ENCODE measurements at regions not wholly inside any gene's neighbourhood (a gene's known extent, or its start where the extent isn't known, plus 50 kb on each side); places are given as distances from the start of the nearest gene placed in this dataset.
"Not testable (repeated sequence)": the region's sequence is repeated elsewhere in the genome, so short reads cannot be mapped to it uniquely, and the experiment has no call there.

GRCh38 chr10:46095943-46096342 lies 49.9 kb upstream of the MSMB start:
- H3K4me3 ChIP-seq (ENCODE audit: low read length); H3K9ac ChIP-seq (ENCODE audit: low read depth, low read length); H3K27me3 ChIP-seq (ENCODE audit: control insufficient read depth, insufficient read depth, low read length); H3K9me3 ChIP-seq (replicated peaks; ENCODE audit: low read length); H3K4me2 ChIP-seq (ENCODE audit: low read length); H3K4me1 ChIP-seq (ENCODE audit: control insufficient read depth, insufficient read depth, low read length); H3K36me3 ChIP-seq (ENCODE audit: insufficient read depth, low read length): not testable (repeated sequence)

- H3K4me3 ChIP-seq (ENCODE audit: low read length) = no peak overlapping the region
- H3K9me3 ChIP-seq (replicated peaks; ENCODE audit: low read length) = no peaks in the 10 kb centered on the region
- H3K4me2 ChIP-seq (ENCODE audit: low read length) = no peak overlapping the region
- H3K27me3 ChIP-seq (ENCODE audit: control insufficient read depth, insufficient read depth, low read length) = no peaks in the 10 kb centered on the region
- no peak overlapping the region for H3K9ac ChIP-seq (ENCODE audit: low read depth, low read length)
- H3K36me3 ChIP-seq (ENCODE audit: insufficient read depth, low read length) = no peaks in the 10 kb centered on the region
- H3K4me1 ChIP-seq (ENCODE audit: control insufficient read depth, insufficient read depth, low read length) = no peaks in the 10 kb centered on the region
These were observed 50.4 kb upstream of the MSMB start for GRCh38 chr10:46096446-46096845.

GRCh38 chr10:46096909-46097575 lies 51.0 kb upstream of the MSMB start:
- H3K4me1 ChIP-seq (ENCODE audit: control insufficient read depth, insufficient read depth, low read length) = no peaks in the 10 kb centered on the region

GRCh38 chr10:46097576-46098317 lies 51.7 kb upstream of the MSMB start:
- Histone ChIP-seq H3K9ac (ENCODE audit: low read depth, low read length) (no peak overlapping the region), H3K4me2 (ENCODE audit: low read length) (no peak overlapping the region), H3K9me3 (replicated peaks; ENCODE audit: low read length) (no peaks in the 10 kb centered on the region), H3K4me1 (ENCODE audit: control insufficient read depth, insufficient read depth, low read length) (no peaks in the 10 kb centered on the region), H3K4me3 (ENCODE audit: low read length) (no peak overlapping the region), H3K36me3 (ENCODE audit: insufficient read depth, low read length) (no peaks in the 10 kb centered on the region), H3K27me3 (ENCODE audit: control insufficient read depth, insufficient read depth, low read length) (no peaks in the 10 kb centered on the region)

More at GRCh38 chr10:46096909-46097575, 51.0 kb upstream of the MSMB start:
- H3K36me3 ChIP-seq (ENCODE audit: insufficient read depth, low read length) = no peaks in the 10 kb centered on the region
- H3K27me3 ChIP-seq (ENCODE audit: control insufficient read depth, insufficient read depth, low read length) = no peaks in the 10 kb centered on the region
- no peak overlapping the region for H3K4me2 ChIP-seq (ENCODE audit: low read length)
- no peaks in the 10 kb centered on the region for H3K9me3 ChIP-seq (replicated peaks; ENCODE audit: low read length)
- no peak overlapping the region for H3K4me3 ChIP-seq (ENCODE audit: low read length)
- no peak overlapping the region for H3K9ac ChIP-seq (ENCODE audit: low read depth, low read length)

- Histone ChIP-seq H3K4me2 (ENCODE audit: low read length) (no peak overlapping the region), H3K9ac (ENCODE audit: low read depth, low read length) (no peak overlapping the region), H3K9me3 (replicated peaks; ENCODE audit: low read length) (no peaks in the 10 kb centered on the region), H3K27me3 (ENCODE audit: control insufficient read depth, insufficient read depth, low read length) (no peaks in the 10 kb centered on the region), H3K4me3 (ENCODE audit: low read length) (no peak overlapping the region), H3K4me1 (ENCODE audit: control insufficient read depth, insufficient read depth, low read length) (no peaks in the 10 kb centered on the region), H3K36me3 (ENCODE audit: insufficient read depth, low read length) (no peaks in the 10 kb centered on the region)
These were observed 52.3 kb upstream of the MSMB start for GRCh38 chr10:46098386-46098785.

- H3K36me3 ChIP-seq (ENCODE audit: insufficient read depth, low read length); H3K9ac ChIP-seq (ENCODE audit: low read depth, low read length); H3K4me1 ChIP-seq (ENCODE audit: control insufficient read depth, insufficient read depth, low read length); H3K4me3 ChIP-seq (ENCODE audit: low read length); H3K9me3 ChIP-seq (replicated peaks; ENCODE audit: low read length); H3K27me3 ChIP-seq (ENCODE audit: control insufficient read depth, insufficient read depth, low read length); H3K4me2 ChIP-seq (ENCODE audit: low read length): not testable (repeated sequence)
These were observed 52.9 kb upstream of the MSMB start for GRCh38 chr10:46098925-46099324.

GRCh38 chr10:46104071-46104585 lies 58.1 kb upstream of the MSMB start:
- H3K4me2 ChIP-seq (ENCODE audit: low read length) = no peak overlapping the region
- H3K36me3 ChIP-seq (ENCODE audit: insufficient read depth, low read length) = no peaks in the 10 kb centered on the region
- H3K9me3 ChIP-seq (replicated peaks; ENCODE audit: low read length) = no peaks in the 10 kb centered on the region
- peaks cover 4% of the 10 kb centered on the region for H3K4me1 ChIP-seq (ENCODE audit: control insufficient read depth, insufficient read depth, low read length)
- peaks cover 19% of the 10 kb centered on the region for H3K27me3 ChIP-seq (ENCODE audit: control insufficient read depth, insufficient read depth, low read length)
- H3K4me3 ChIP-seq (ENCODE audit: low read length) = no peak overlapping the region
- no peak overlapping the region for H3K9ac ChIP-seq (ENCODE audit: low read depth, low read length)

- not testable (repeated sequence) for H3K9me3 ChIP-seq (replicated peaks; ENCODE audit: low read length); H3K9ac ChIP-seq (ENCODE audit: low read depth, low read length); H3K36me3 ChIP-seq (ENCODE audit: insufficient read depth, low read length)
These were observed 59.3 kb upstream of the MSMB start for GRCh38 chr10:46105416-46105815.

GRCh38 chr10:46105856-46106409 lies 59.9 kb upstream of the MSMB start:
- H3K9me3 ChIP-seq (replicated peaks; ENCODE audit: low read length); H3K9ac ChIP-seq (ENCODE audit: low read depth, low read length): not testable (repeated sequence)

More at GRCh38 chr10:46105416-46105815, 59.3 kb upstream of the MSMB start:
- peaks cover 19% of the 10 kb centered on the region for H3K27me3 ChIP-seq (ENCODE audit: control insufficient read depth, insufficient read depth, low read length)
- not testable (repeated sequence) for H3K4me3 ChIP-seq (ENCODE audit: low read length); H3K4me2 ChIP-seq (ENCODE audit: low read length); H3K4me1 ChIP-seq (ENCODE audit: control insufficient read depth, insufficient read depth, low read length)

GRCh38 chr10:46106410-46107255 lies 60.6 kb upstream of the MSMB start:
- Histone ChIP-seq H3K36me3 (ENCODE audit: insufficient read depth, low read length) (no peaks in the 10 kb centered on the region), H3K27me3 (ENCODE audit: control insufficient read depth, insufficient read depth, low read length) (peaks cover 19% of the 10 kb centered on the region), H3K4me3 (ENCODE audit: low read length) (peak overlapping the region; percentile 57), H3K9ac (ENCODE audit: low read depth, low read length) (no peak overlapping the region), H3K4me2 (ENCODE audit: low read length) (peak overlapping the region; percentile 79), H3K9me3 (replicated peaks; ENCODE audit: low read length) (no peaks in the 10 kb centered on the region), H3K4me1 (ENCODE audit: control insufficient read depth, insufficient read depth, low read length) (peaks cover 4% of the 10 kb centered on the region)

More at GRCh38 chr10:46105856-46106409, 59.9 kb upstream of the MSMB start:
- H3K4me1 ChIP-seq (ENCODE audit: control insufficient read depth, insufficient read depth, low read length); H3K36me3 ChIP-seq (ENCODE audit: insufficient read depth, low read length): not testable (repeated sequence)
- Histone ChIP-seq H3K27me3 (ENCODE audit: control insufficient read depth, insufficient read depth, low read length) (peaks cover 19% of the 10 kb centered on the region), H3K4me3 (ENCODE audit: low read length) (peak overlapping the region; percentile 57), H3K4me2 (ENCODE audit: low read length) (peak overlapping the region; percentile 79)

- H3K27me3 ChIP-seq (ENCODE audit: control insufficient read depth, insufficient read depth, low read length) = peaks cover 19% of the 10 kb centered on the region
- H3K4me1 ChIP-seq (ENCODE audit: control insufficient read depth, insufficient read depth, low read length); H3K4me2 ChIP-seq (ENCODE audit: low read length); H3K4me3 ChIP-seq (ENCODE audit: low read length); H3K9ac ChIP-seq (ENCODE audit: low read depth, low read length); H3K36me3 ChIP-seq (ENCODE audit: insufficient read depth, low read length); H3K9me3 ChIP-seq (replicated peaks; ENCODE audit: low read length): not testable (repeated sequence)
These were observed 62.1 kb upstream of the MSMB start for GRCh38 chr10:46108158-46108499.
